ENCODE measurements at regions not wholly inside any gene's neighbourhood (a gene's known extent, or its start where the extent isn't known, plus 50 kb on each side); places are given as distances from the start of the nearest gene placed in this dataset.
"Not testable (repeated sequence)": the region's sequence is repeated elsewhere in the genome, so short reads cannot be mapped to it uniquely, and the experiment has no call there.

DNA sequence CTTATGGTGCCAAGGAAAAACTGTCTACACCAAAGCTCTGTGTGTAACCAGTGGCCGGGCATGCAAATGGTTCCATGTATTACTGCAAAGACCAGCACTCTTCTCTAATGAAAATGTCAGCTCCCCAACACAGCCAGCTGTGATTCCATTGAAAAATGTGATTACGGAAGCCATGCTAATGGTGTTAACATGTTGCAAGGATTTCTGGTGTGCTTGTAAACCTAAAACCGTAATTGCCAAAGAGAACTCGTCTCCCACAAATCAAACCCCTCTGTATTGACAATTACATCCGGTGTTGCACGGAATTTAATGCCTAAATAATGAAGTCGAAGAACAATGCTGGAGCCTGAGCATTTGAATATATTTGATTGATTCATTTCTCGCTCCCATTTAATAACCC lies 351.7 kb downstream of the NPIPA8 start:
- no peak for DNase-seq (ENCODE audit: low read depth)

DNA sequence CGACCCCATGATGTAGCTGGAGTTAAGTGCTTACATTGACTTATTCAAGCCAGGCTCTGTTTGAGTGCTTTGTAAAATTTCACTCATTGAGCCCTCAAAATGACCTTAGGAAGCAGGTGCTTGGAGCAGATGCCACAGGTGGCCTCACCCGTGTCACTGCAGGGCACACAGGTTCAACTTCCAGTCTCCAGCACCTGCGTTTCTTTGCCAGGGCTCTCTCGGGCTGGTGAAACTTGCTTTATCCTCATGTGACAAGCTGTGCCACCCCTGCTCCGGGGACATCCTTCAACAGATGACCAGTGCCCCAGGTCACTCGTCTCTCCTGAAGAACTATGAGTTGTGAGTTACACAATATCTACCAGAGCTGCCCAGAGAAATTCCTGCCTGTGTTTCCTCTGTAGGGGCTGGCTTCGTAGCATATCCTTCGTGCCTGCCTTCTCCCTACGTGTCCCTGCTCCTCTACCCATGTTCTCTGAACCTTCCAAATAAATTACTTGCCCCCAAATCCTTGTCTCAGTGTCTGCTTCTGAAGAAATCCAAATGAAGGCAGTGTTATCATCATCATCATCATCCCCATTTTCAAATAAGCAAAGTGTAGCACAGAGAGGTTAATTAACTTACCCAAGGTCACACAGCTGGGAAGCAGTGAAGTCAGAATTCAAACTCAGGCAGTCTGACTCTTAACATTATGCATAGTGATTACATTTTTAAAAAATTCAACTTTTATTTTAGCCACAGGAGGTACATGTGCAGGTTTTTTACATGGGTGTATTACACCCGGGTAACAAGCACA lies 352.5 kb downstream of the NPIPA8 start:
- DNase-seq (ENCODE audit: low read depth) = no peak

DNA sequence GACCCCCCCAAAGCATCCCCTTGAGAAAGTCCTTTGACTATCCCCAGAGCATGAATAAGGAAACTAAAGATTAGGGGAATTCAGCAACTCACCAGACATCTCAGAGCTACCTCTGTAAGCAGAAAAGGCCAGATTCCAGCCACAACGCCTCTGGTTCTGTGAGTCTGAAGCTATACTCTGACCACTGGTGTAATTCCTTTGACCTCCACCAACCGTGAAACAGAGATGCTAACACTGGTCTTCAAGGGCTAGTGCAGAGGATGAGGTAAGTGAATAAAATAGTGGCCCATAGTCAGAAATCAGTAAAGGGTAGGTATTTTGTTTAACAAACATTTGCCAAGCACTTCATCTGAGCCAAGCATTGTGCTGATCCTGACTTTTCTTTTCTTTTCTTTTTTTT lies 353.4 kb downstream of the NPIPA8 start:
- DNase-seq (ENCODE audit: low read depth) = no peak

GRCh38 chr16:17977260-17977659 lies 359.3 kb downstream of the NPIPA8 start:
- no peak for DNase-seq (ENCODE audit: low read depth)

DNA sequence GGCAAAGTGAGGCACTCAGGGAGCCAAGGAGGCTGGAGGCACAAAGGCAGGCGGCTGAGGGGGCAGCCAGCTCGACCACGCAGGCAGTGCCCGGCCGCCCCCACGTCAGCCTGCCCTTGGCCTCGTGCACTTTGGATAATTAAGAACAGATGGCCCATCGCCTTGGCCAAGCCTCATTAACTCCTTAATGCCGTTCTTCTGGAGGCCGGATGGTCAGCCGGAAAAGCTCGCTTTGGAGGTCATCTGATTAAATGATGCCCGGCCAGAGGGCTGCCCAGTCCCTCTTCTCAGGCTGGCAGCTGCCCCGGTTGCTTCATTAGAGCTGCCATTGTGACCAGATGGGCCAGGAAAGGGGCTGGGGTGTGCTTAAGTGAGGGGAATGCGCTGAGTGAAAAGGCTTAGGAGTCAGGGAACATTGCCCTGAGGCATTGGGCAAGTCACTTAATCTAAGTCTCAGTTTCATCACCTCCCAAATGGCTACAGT lies 364.0 kb downstream of the NPIPA8 start:
- DNase-seq (ENCODE audit: low read depth) = peak; percentile 5

DNA sequence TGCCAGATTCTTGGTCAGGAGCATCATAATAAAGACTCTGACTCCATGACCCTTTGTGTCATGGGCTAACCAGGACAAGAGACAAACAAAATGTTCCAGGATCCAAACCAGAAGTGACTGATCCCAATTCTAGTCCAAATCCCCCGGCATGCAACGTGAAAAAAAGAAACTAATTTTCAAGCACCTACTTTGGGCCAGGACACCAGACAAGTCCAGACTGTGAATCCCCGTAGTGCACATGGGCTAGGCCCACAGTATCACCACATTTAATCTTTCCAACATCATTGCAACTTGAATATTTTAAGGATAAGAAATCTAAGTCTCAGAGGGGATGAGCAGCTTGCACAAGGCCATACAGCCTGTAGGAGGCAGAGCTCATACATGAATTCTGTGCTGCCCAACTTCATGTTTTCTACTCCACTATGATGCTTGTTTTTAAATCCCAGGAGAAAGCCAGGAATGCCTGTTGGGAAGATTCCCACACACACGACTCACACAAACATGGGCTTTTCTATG lies 365.7 kb downstream of the NPIPA8 start:
- no peak for DNase-seq (ENCODE audit: low read depth)

DNA sequence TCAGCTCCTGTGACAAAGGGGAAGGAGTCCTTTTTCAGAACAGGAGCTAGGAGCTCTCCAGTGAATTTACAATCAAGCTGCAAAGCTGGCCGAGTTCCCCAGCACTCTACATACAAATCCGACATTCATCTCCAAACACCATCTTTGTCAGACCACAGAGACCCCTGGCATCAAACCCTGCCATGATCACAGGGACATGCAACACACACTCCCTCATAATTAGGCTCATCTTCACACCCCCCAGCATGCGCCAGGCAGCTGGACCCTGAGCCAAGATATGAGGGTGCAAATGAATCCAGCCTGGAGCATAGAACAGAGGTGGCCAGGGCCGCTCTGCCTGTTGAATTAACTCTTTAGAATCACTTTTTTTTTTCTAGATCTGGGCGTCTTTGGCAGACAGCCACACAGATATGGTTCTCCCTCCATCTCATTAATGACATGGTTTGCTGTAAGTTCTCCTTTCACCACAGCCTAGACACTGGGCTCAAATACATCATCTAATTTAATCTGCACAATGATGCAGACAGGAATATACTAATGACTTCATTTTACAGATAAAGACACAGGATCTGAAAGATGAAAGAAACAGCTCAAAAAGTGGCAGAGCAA lies 366.3 kb downstream of the NPIPA8 start:
- no peak for DNase-seq (ENCODE audit: low read depth)

- DNase-seq (ENCODE audit: low read depth) = no peak
Measured at GRCh38 chr16:17965133-17965900, 371.2 kb downstream of the NPIPA8 start.

GRCh38 chr16:17964196-17964595 lies 372.3 kb downstream of the NPIPA8 start:
- no peak for DNase-seq (ENCODE audit: low read depth)

DNA sequence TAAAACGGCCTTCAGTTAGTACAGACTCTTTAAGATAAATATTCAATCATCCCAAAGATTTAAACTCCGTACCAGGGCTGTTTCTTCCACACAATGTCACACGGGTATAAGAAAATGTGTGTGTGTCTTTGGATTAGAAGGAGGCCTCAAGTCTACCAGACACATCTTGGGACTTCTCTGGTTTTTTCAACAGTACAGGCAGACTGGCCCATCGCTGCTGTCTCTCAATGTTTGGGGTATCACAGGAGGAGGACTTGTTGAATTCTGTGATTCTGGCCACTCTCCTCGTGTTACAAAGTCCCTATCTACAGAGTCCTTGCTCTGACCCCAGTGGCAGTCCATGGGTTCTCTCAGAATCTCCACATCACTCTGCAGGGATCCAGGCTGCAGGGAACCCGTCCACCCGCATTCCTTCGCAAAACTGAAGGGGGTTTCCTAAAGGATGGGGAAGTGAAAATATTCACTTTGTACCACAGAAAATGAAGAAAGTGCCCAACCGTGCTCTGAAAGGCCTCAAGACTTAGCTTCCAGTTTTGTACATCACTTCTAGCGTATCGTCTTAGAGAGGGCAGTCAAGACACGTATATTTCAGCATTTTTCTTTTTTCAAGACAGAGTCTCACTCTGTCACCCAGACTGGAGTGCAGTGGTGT lies 373.2 kb downstream of the NPIPA8 start:
- DNase-seq (ENCODE audit: low read depth) = no peak

DNA sequence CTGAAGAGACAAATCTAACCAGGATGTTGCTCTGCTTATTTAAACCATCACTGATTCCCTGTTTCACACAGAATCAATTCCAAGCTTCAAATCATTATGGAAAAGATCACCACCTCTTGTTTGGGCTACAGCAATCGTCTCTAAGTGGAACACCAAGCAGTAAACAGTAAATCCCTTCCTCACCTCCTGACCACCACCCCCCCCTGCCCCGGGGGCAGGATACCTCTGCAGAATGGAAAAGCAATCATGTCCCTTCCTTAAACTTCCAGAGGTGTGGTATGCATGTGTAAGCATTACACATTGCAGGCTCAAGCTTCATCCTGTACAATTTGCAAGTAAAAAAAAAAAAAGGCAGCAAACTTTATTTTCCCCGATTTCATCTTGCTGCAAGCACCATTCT lies 373.8 kb downstream of the NPIPA8 start:
- DNase-seq (ENCODE audit: low read depth) = no peak

DNA sequence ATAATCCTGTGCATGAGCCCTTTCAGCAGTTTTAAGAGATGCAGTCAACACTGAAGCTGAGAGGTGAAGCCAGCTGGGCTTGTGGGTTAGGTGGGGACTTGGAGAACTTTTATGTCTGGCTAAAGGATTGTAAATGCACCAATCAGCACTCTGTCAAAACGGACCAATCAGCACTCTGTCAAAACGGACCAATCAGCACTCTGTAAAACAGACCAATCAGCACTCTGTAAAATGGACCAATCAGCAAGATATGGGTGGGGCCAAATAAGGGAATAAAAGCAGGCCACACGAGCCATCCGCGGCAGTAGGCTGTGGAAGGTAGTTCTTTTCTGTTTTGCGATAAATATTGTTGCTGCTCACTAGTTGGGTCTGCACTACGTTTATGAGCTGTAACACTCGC lies 374.7 kb downstream of the NPIPA8 start:
- not testable (repeated sequence) for DNase-seq (ENCODE audit: low read depth)

- no peak for DNase-seq (ENCODE audit: low read depth)
Measured at GRCh38 chr16:17951378-17951777, 385.2 kb downstream of the NPIPA8 start.

DNA sequence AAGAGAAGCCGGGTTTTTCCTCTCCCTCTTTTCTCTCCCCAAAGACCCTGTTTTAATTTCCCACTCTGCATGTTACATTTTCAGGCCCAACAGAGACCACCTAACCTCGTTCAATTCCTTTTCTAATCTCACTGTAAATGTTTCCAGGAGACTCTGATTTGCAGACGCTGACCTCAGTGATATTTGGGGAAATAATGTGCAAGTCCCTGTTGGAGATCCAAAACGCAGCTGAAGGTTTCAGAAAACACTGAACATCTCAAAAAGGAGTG lies 386.6 kb downstream of the NPIPA8 start:
- no peak for DNase-seq (ENCODE audit: low read depth)

DNA sequence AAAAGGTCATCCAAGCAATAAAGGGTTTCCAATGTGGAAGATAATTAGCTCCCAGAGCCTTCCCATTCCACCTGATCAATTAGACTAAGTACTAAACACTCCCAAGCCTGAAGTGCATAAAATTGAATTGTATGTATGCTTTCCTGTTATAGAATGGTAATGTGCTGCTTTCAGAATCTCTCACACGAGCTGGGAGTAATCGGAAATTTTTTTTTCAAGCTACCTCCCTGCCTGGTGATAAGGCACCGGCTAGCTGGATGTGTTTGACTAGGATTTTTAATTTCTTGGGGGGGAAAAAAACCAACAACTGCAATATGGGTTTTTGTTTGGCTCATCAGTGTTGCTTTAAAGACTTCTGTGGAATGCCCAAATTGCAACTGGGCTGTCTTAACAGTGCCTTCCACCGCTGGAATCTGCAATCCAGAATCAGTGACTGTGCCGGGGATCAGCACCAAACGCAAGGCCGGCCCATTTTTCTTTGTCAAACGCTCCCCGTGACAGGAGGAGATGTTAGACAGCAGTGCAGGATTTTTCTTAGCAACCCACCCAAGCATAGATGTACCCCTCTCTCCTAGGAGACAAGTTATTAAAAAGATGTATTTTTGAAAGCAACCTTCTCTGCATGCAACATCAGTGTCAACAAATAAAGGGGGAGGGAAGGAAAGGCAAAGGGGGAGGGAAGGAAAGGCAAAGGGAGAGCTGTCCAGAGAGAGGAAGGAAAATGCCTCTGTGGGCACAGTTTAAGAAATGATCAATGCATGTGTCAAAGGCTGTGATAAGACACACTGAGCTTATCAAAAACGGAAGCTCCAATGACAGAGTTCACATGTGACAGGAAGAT lies 387.2 kb downstream of the NPIPA8 start:
- DNase-seq (ENCODE audit: low read depth) = no peak

GRCh38 chr16:17947637-17948036 lies 388.9 kb downstream of the NPIPA8 start:
- DNase-seq (ENCODE audit: low read depth) = no peak

DNA sequence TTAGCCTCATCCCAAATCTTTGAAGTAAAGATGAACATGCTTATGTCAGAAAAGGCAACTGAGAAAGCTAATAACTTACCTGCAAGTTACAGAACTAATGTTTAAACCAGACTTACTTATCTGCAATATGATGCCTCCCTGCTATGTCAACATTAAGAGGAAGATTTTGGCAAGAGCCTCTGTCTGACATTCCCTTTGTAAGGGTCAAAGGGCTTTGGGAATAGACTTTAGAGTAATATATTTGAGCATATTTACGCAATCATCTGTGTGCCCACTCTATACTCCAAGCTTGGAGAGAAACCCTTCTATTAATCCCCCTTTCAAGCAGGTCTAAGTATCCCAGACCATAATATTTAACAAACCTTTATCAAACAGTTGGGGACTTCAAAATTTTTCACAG lies 389.4 kb downstream of the NPIPA8 start:
- no peak for DNase-seq (ENCODE audit: low read depth)

DNA sequence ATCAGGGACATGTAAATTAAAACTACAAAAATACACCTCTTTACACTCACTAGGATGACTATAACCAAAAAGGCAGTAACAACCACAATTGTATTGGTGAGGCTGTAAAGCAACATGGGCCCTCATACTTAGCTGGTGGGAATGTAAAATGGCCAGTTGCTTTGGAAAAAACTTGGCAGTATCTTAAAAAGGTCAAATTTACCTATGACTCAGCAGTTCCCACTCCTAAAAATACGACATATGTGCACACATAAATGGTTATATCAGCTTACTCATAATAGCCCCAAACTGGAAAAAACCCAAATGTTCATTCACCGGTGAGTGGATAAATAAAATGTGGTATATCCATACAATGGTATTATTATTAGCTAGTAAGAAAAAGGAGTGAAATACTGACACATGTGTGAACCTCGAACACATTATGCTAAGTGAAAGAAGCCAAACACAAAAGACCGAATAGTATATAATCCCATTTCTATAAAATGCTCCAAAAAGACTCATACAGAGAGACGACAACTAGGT lies 391.4 kb downstream of the NPIPA8 start:
- DNase-seq (ENCODE audit: low read depth) = peak; percentile 20

DNA sequence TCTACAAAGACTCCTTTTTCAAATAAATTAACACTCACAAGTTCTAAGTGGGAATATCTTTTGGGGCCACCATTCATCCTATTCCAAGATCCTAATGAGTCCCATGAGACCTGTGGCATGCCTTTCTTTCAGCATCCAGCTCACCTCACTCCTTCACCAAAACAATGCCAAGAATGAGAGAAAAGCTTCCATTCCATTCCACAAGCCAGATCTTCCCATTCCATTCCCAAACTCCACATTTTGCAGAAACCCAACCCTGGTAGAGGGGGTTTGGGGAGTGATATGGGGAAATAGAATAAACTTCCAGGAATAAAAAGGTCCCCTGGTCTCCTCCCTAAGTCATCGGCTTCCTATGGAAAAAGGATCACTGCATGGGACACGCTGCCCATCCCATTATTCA lies 392.2 kb downstream of the NPIPA8 start:
- no peak for DNase-seq (ENCODE audit: low read depth)

GRCh38 chr16:17942067-17942466 lies 394.5 kb downstream of the NPIPA8 start:
- DNase-seq (ENCODE audit: low read depth) = no peak
